Neutrophil (primary cell): ENCODE measurements at regions not wholly inside any gene's neighbourhood (a gene's known extent, or its start where the extent isn't known, plus 50 kb on each side); places are given as distances from the start of the nearest gene placed in this dataset.

Experiments used
- H3K27ac ChIP-seq: fragments of 200-600 bp; sonication (generic); 2 replicates; pipeline ENCODE4 v1.5.1; 2016; ENCODE audit warnings: mild to moderate bottlenecking, moderate library complexity
- H3K27me3 ChIP-seq: fragments of 200-600 bp; sonication (generic); 2 replicates; pipeline ENCODE4 v1.6.0; 2016; ENCODE audit warnings: mild to moderate bottlenecking
- H3K36me3 ChIP-seq: fragments of 200-600 bp; sonication (generic); 2 replicates; pipeline ENCODE4 v1.5.1; 2017
- H3K4me1 ChIP-seq, 2 experiments: fragments of 200-600 bp in 1 of 2; sonication (generic) in 1 of 2; 1 replicate in 1 of 2; 2 replicates in 1 of 2; pipeline versions ENCODE4 v1.5.1 to v1.6.1; 2013 to 2016; ENCODE audit warnings: low read depth in 1 of 2, low read length in 1 of 2, mild to moderate bottlenecking in 1 of 2, moderate library complexity in 1 of 2; ENCODE audit not compliant: control insufficient read depth in 1 of 2, insufficient read depth in 1 of 2
- H3K4me3 ChIP-seq, 2 experiments: fragments of 200-600 bp in 1 of 2; sonication (generic) in 1 of 2; 1 replicate in 1 of 2; 2 replicates in 1 of 2; pipeline ENCODE4 v1.5.1; 2013 to 2016; ENCODE audit warnings: low read depth in 1 of 2, low read length in 1 of 2, mild to moderate bottlenecking in 1 of 2, moderate library complexity in 1 of 2
- H3K9me3 ChIP-seq: fragments of 200-600 bp; sonication (generic); 2 replicates; pipeline ENCODE4 v1.5.1; 2016
- CTCF ChIP-seq: fragments of 200-600 bp; sonication (generic); IDR thresholded peaks from 2 replicates; pipeline ENCODE4 v1.5.1; 2016; ENCODE audit warnings: antibody characterized with exemption

- no peaks in the 10 kb centered on the region for H3K36me3 ChIP-seq
- H3K4me3 ChIP-seq, result no peak overlapping the region
- no peaks in the 10 kb centered on the region for H3K4me1 ChIP-seq
- TF ChIP-seq CTCF, result no peak
- H3K9me3 ChIP-seq, result no peaks in the 10 kb centered on the region
- H3K27me3 ChIP-seq, result peaks cover 6% of the 10 kb centered on the region
- H3K27ac ChIP-seq, result no peak overlapping the region
Measured at GRCh38 chr21:28826569-28826968, 166.1 kb downstream of the LTN1 start.

GRCh38 chr21:28826021-28826420, 166.7 kb downstream of the LTN1 start:
- Histone ChIP-seq H3K27ac (no peak overlapping the region), H3K4me1 (no peaks in the 10 kb centered on the region), H3K36me3 (no peaks in the 10 kb centered on the region), H3K4me3 (no peak overlapping the region), H3K9me3 (no peaks in the 10 kb centered on the region), H3K27me3 (peaks cover 6% of the 10 kb centered on the region)
- TF ChIP-seq CTCF, result no peak

GRCh38 chr21:28823429-28823828, 169.2 kb downstream of the LTN1 start:
- Histone ChIP-seq H3K4me3 (no peak overlapping the region), H3K9me3 (no peaks in the 10 kb centered on the region), H3K27me3 (peaks cover 6% of the 10 kb centered on the region), H3K36me3 (no peaks in the 10 kb centered on the region), H3K27ac (no peak overlapping the region), H3K4me1 (no peaks in the 10 kb centered on the region)
- TF ChIP-seq CTCF, result no peak

GRCh38 chr21:28822486-28823335, 170.0 kb downstream of the LTN1 start:
- no peak for TF ChIP-seq CTCF
- Histone ChIP-seq H3K36me3 (no peaks in the 10 kb centered on the region), H3K27ac (no peak overlapping the region), H3K9me3 (no peaks in the 10 kb centered on the region), H3K4me1 (no peaks in the 10 kb centered on the region), H3K27me3 (peaks cover 3% of the 10 kb centered on the region), H3K4me3 (no peak overlapping the region)

- no peaks in the 10 kb centered on the region for H3K36me3 ChIP-seq
- H3K27me3 ChIP-seq, result no peaks in the 10 kb centered on the region
- H3K4me1 ChIP-seq, result no peaks in the 10 kb centered on the region
- no peak for TF ChIP-seq CTCF
- H3K9me3 ChIP-seq, result no peaks in the 10 kb centered on the region
- no peak overlapping the region for H3K4me3 ChIP-seq
- no peak overlapping the region for H3K27ac ChIP-seq
Measured at GRCh38 chr21:28822123-28822399, 170.6 kb downstream of the LTN1 start.
